ENCODE measurements at regions not wholly inside any gene's neighbourhood (a gene's known extent, or its start where the extent isn't known, plus 50 kb on each side); places are given as distances from the start of the nearest gene placed in this dataset.

- TF ChIP-seq EP300 (IDR thresholded peaks at IDR 0.05) (no peak), POLR2A (IDR thresholded peaks at IDR 0.05) (no peak), POLR2AphosphoS5 (IDR thresholded peaks at IDR 0.05) (no peak)
- TF ChIP-seq, protein P1, sequence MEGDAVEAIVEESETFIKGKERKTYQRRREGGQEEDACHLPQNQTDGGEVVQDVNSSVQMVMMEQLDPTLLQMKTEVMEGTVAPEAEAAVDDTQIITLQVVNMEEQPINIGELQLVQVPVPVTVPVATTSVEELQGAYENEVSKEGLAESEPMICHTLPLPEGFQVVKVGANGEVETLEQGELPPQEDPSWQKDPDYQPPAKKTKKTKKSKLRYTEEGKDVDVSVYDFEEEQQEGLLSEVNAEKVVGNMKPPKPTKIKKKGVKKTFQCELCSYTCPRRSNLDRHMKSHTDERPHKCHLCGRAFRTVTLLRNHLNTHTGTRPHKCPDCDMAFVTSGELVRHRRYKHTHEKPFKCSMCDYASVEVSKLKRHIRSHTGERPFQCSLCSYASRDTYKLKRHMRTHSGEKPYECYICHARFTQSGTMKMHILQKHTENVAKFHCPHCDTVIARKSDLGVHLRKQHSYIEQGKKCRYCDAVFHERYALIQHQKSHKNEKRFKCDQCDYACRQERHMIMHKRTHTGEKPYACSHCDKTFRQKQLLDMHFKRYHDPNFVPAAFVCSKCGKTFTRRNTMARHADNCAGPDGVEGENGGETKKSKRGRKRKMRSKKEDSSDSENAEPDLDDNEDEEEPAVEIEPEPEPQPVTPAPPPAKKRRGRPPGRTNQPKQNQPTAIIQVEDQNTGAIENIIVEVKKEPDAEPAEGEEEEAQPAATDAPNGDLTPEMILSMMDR (IDR thresholded peaks at IDR 0.05), result no peak
Observed at GRCh38 chr2:52292801-52293200, 1260.9 kb upstream of the NRXN1 start.
